ENCODE measurements at regions not wholly inside any gene's neighbourhood (a gene's known extent, or its start where the extent isn't known, plus 50 kb on each side); places are given as distances from the start of the nearest gene placed in this dataset.

- no peaks in the 10 kb centered on the region for H3K36me3 Mint-ChIP-seq (ENCODE audit: insufficient read depth, unreplicated experiment)
- ChIA-PET POLR2A (no interaction called here), CTCF (no interaction called here)
- H3K9me3 Mint-ChIP-seq (ENCODE audit: unreplicated experiment): no peaks in the 10 kb centered on the region
- no TSS peak for BruUV-seq (replicated peaks)
- H3K27ac Mint-ChIP-seq (ENCODE audit: low read depth, unreplicated experiment): no peak overlapping the region
- intact Hi-C loops (cut with micrococcal nuclease): no loop called here
- DNase-seq (ENCODE audit: unreplicated experiment): no peak
- TF ChIP-seq CTCF (IDR thresholded peaks at IDR 0.05; ENCODE audit: unreplicated experiment): no peak
- H3K27me3 Mint-ChIP-seq (ENCODE audit: insufficient read depth, unreplicated experiment): peaks cover 65% of the 10 kb centered on the region
- no peaks in the 10 kb centered on the region for H3K4me1 Mint-ChIP-seq (ENCODE audit: insufficient read depth, unreplicated experiment)
- H3K4me3 Mint-ChIP-seq (ENCODE audit: unreplicated experiment): no peak overlapping the region
Observed at GRCh38 chr3:103953796-103954195, 1412.9 kb upstream of the ALCAM start.

- ChIA-PET CTCF (no interaction called here), POLR2A (no interaction called here)
- Mint-ChIP-seq H3K4me1 (ENCODE audit: insufficient read depth, unreplicated experiment) (no peaks in the 10 kb centered on the region), H3K9me3 (ENCODE audit: unreplicated experiment) (no peaks in the 10 kb centered on the region), H3K27ac (ENCODE audit: low read depth, unreplicated experiment) (no peak overlapping the region), H3K27me3 (ENCODE audit: insufficient read depth, unreplicated experiment) (peaks cover 90% of the 10 kb centered on the region), H3K4me3 (ENCODE audit: unreplicated experiment) (no peak overlapping the region), H3K36me3 (ENCODE audit: insufficient read depth, unreplicated experiment) (no peaks in the 10 kb centered on the region)
- no peak for TF ChIP-seq CTCF (IDR thresholded peaks at IDR 0.05; ENCODE audit: unreplicated experiment)
- BruUV-seq (replicated peaks): no TSS peak
- intact Hi-C loops (cut with micrococcal nuclease): no loop called here
- no peak for DNase-seq (ENCODE audit: unreplicated experiment)
Observed at GRCh38 chr3:103960819-103961218, 1405.9 kb upstream of the ALCAM start.

- intact Hi-C loops (cut with micrococcal nuclease): no loop called here
- DNase-seq (ENCODE audit: unreplicated experiment): no peak
- ChIA-PET CTCF (interaction anchor here (0.6 kb wide), 1 partner anchor 1220 kb away, joined by 3 read pairs; no protein-coding TSS in a partner anchor), POLR2A (interaction anchor here (1.3 kb wide), 1 partner anchor 18 kb away, joined by 3 read pairs; no protein-coding TSS in a partner anchor)
- no peaks in the 10 kb centered on the region for H3K36me3 Mint-ChIP-seq (ENCODE audit: insufficient read depth, unreplicated experiment)
- H3K9me3 Mint-ChIP-seq (ENCODE audit: unreplicated experiment): no peaks in the 10 kb centered on the region
- no peaks in the 10 kb centered on the region for H3K4me1 Mint-ChIP-seq (ENCODE audit: insufficient read depth, unreplicated experiment)
- H3K27me3 Mint-ChIP-seq (ENCODE audit: insufficient read depth, unreplicated experiment): peaks cover 72% of the 10 kb centered on the region
- no peak for TF ChIP-seq CTCF (IDR thresholded peaks at IDR 0.05; ENCODE audit: unreplicated experiment)
- no peak overlapping the region for H3K27ac Mint-ChIP-seq (ENCODE audit: low read depth, unreplicated experiment)
- no TSS peak for BruUV-seq (replicated peaks)
- H3K4me3 Mint-ChIP-seq (ENCODE audit: unreplicated experiment): no peak overlapping the region
Observed at GRCh38 chr3:103963599-103963998, 1403.1 kb upstream of the ALCAM start.

- Mint-ChIP-seq H3K9me3 (ENCODE audit: unreplicated experiment) (no peaks in the 10 kb centered on the region), H3K4me3 (ENCODE audit: unreplicated experiment) (no peak overlapping the region), H3K4me1 (ENCODE audit: insufficient read depth, unreplicated experiment) (no peaks in the 10 kb centered on the region), H3K27ac (ENCODE audit: low read depth, unreplicated experiment) (no peak overlapping the region), H3K27me3 (ENCODE audit: insufficient read depth, unreplicated experiment) (peaks cover 64% of the 10 kb centered on the region), H3K36me3 (ENCODE audit: insufficient read depth, unreplicated experiment) (no peaks in the 10 kb centered on the region)
- intact Hi-C loops (cut with micrococcal nuclease): no loop called here
- DNase-seq (ENCODE audit: unreplicated experiment): no peak
- ChIA-PET CTCF (interaction anchor here (0.6 kb wide), 1 partner anchor 9 kb away, joined by 4 read pairs; no protein-coding TSS in a partner anchor), POLR2A (no interaction called here)
- BruUV-seq (replicated peaks): no TSS peak
- TF ChIP-seq CTCF (IDR thresholded peaks at IDR 0.05; ENCODE audit: unreplicated experiment): no peak
Observed at GRCh38 chr3:103965764-103966163, 1400.9 kb upstream of the ALCAM start.
